Astrocyte (in vitro differentiated cells and primary cell): ENCODE measurements at regions not wholly inside any gene's neighbourhood (a gene's known extent, or its start where the extent isn't known, plus 50 kb on each side); places are given as distances from the start of the nearest gene placed in this dataset.
"Not testable (repeated sequence)": the region's sequence is repeated elsewhere in the genome, so short reads cannot be mapped to it uniquely, and the experiment has no call there.

Experiments used
- EZH2 ChIP-seq: IDR thresholded peaks from 2 replicates; pipeline ENCODE4 v1.6.1; 2012; ENCODE audit warnings: mild to moderate bottlenecking, low read length, inconsistent platforms; ENCODE audit not compliant: insufficient read depth
- TF ChIP-seq, protein P1 (sequence below): IDR thresholded peaks from 2 replicates; pipeline ENCODE4 v1.5.1; 2011; ENCODE audit warnings: low read depth, mild to moderate bottlenecking, inconsistent platforms, low read length, moderate library complexity; ENCODE audit not compliant: insufficient read depth

DNA sequence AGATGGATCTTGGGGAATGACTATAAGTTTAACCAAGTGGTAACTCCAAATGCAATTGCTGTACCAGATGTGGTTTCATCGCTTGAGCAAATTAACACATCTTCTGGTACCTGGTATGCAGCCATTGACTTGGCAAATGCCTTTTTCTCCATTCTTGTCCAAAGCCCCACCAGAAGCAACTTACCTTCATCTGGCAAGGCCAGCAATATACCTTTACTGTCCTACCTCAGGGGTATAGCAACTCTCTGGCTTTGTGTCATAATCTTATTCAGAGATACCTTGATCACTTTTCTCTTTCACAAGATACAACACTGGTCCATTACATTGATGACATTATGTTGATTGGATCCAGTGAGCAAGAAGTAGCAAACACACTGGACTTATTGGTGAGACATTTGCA lies 53.2 kb upstream of the SH3RF1 start:
- TF ChIP-seq, protein P1, sequence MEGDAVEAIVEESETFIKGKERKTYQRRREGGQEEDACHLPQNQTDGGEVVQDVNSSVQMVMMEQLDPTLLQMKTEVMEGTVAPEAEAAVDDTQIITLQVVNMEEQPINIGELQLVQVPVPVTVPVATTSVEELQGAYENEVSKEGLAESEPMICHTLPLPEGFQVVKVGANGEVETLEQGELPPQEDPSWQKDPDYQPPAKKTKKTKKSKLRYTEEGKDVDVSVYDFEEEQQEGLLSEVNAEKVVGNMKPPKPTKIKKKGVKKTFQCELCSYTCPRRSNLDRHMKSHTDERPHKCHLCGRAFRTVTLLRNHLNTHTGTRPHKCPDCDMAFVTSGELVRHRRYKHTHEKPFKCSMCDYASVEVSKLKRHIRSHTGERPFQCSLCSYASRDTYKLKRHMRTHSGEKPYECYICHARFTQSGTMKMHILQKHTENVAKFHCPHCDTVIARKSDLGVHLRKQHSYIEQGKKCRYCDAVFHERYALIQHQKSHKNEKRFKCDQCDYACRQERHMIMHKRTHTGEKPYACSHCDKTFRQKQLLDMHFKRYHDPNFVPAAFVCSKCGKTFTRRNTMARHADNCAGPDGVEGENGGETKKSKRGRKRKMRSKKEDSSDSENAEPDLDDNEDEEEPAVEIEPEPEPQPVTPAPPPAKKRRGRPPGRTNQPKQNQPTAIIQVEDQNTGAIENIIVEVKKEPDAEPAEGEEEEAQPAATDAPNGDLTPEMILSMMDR, result not testable (repeated sequence)
- TF ChIP-seq EZH2, result not testable (repeated sequence)
